ENCODE measurements at regions not wholly inside any gene's neighbourhood (a gene's known extent, or its start where the extent isn't known, plus 50 kb on each side); places are given as distances from the start of the nearest gene placed in this dataset.
A peak's percentile ranks its signal among the peaks of the same experiment; 100 is the strongest.

DNA sequence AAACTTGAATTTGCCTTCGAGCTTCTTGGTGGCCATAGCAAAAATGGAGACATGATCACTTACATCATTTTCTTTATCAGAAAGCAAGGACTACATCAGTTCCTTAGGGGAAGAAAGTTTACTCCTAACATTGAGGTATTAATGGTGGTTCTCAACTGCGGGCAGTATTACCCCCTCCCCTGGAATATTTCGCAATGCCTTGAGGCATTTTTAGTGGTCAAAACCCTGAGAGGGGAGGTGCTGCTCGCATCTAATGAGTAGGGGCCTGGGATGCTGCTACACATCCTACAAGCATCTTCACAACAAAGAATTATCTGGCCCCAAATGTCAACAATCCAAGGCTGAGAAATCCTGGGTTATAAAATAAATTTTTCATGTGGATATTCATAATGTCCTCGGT lies 222.2 kb upstream of the TSHZ2 start (continued):
- TF ChIP-seq CEBPB (IDR thresholded peaks at IDR 0.05; ENCODE audit: low read depth, low read length) = peak; percentile 91

DNA sequence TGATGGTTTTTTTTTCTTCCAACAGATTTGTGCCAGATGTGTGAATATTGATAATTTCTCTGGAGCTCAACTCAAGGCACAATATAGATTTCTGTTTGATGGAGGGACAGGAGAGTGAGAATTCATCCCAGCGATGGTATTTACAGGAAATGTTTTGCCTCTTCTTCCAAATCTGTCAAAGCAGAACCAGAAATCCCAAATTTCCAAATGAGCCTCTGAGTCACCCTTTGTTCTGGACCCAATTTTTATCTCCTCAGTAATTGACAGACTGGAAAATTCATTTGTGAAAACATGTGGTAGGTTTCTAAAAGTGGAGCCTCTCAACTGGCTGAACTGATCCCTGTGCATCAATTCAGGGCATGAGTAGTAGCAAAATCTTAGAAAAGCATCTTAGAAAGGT lies 223.2 kb upstream of the TSHZ2 start:
- Histone ChIP-seq H2BK20ac (ENCODE audit: low read length) (no peak overlapping the region), H3K56ac (replicated peaks; ENCODE audit: insufficient read length, low read depth, low read length) (no peak overlapping the region), H3K79me2 (ENCODE audit: control insufficient read depth in 1 of 2, insufficient read depth in 2 of 2, low read length in 2 of 2) (no peaks in the 10 kb centered on the region), H2BK15ac (ENCODE audit: low read length) (no peak overlapping the region), H3K9me3 (ENCODE audit: insufficient read depth in 2 of 2, low read depth in 1 of 2, low read length in 1 of 2) (no peaks in the 10 kb centered on the region), H3K4me3 (ENCODE audit: extremely low read depth in 1 of 4, insufficient read depth in 2 of 4, low read depth in 3 of 4, low read length in 4 of 4) (no peak overlapping the region), H2AFZ (ENCODE audit: low read length) (no peak overlapping the region), H2BK12ac (ENCODE audit: low read depth, low read length) (no peak overlapping the region), H4K5ac (ENCODE audit: insufficient read length, low read depth, low read length) (no peak overlapping the region), H3K18ac (ENCODE audit: extremely low read depth, low read length) (no peak overlapping the region), H3K23me2 (ENCODE audit: low read depth, low read length) (no peaks in the 10 kb centered on the region), H3K79me1 (ENCODE audit: low read depth, low read length) (no peaks in the 10 kb centered on the region), H3K23ac (ENCODE audit: insufficient read length) (no peak overlapping the region), H3K9ac (replicated peaks in 1 of 4; ENCODE audit: extremely low read depth in 1 of 4, low read depth in 3 of 4, low read length in 3 of 4) (no peak overlapping the region), H3K27me3 (replicated peaks in 1 of 4; ENCODE audit: control insufficient read depth in 3 of 4, extremely low read depth in 1 of 4, insufficient read depth in 3 of 4, low read length in 3 of 4) (no peaks in the 10 kb centered on the region), H2BK120ac (replicated peaks; ENCODE audit: low read depth, low read length) (no peak overlapping the region), H3K27ac (ENCODE audit: low read depth, low read length) (no peak overlapping the region), H3K4me2 (ENCODE audit: insufficient read depth in 1 of 2, low read depth in 2 of 2, low read length in 2 of 2) (no peak overlapping the region), H4K91ac (replicated peaks; ENCODE audit: insufficient read length, low read length) (no peak overlapping the region), H2AK5ac (ENCODE audit: low read depth, low read length) (no peak overlapping the region), H3K36me3 (ENCODE audit: control insufficient read depth in 2 of 4, insufficient read depth in 4 of 4, low read length in 3 of 4) (no peaks in the 10 kb centered on the region), H4K8ac (ENCODE audit: extremely low read depth, insufficient read depth, low read length) (no peak overlapping the region), H3K4me1 (replicated peaks in 1 of 4; ENCODE audit: control insufficient read depth in 3 of 4, insufficient read depth in 4 of 4, low read length in 3 of 4) (peaks cover 0 to 3% (median 0%) of the 10 kb centered on the region in 4 experiments; a peak in 1 of 7 replicates), H3K4ac (replicated peaks; ENCODE audit: insufficient read length, low read depth, low read length) (no peak overlapping the region), H3K14ac (ENCODE audit: insufficient read length) (no peak overlapping the region), H2BK5ac (ENCODE audit: low read depth, low read length) (no peak overlapping the region), H4K20me1 (replicated peaks in 1 of 2; ENCODE audit: control insufficient read depth in 1 of 2, insufficient read depth in 2 of 2, low read length in 2 of 2) (no peaks in the 10 kb centered on the region)
- ChIA-PET POLR2A (ENCODE audit: partially characterized antibody) (no interaction called here), CTCF (ENCODE audit: partially characterized antibody) (interaction anchor here (2.0 kb wide), 1 partner anchor 12 kb away, joined by 7 read pairs; no protein-coding TSS in a partner anchor)
- TF ChIP-seq CHD1 (IDR thresholded peaks at IDR 0.05; ENCODE audit: low read depth, low read length) (no peak), CBX8 (IDR thresholded peaks at IDR 0.05; ENCODE audit: borderline replicate concordance, low read depth, low read length) (no peak)
- FAIRE-seq = no peak
- 78% methylated on average over 1 of the region's 1 CpG; no CpG with 5 or more reads in 1 of the 2 experiments for WGBS, 2 experiments (ENCODE audit: extremely low coverage in 1 of 2, insufficient coverage in 1 of 2, insufficient read length in 1 of 2, insufficient replicate concordance in 2 of 2, low coverage in 1 of 2, low lambda C conversion rate in 2 of 2, missing lambda C conversion rate in 1 of 2)
- DNase-seq (ENCODE audit: low read depth in 1 of 2, low spot score in 2 of 2) = no peak

Measured in H1 (cell line).